Stimulated activated CD4-positive, alpha-beta T cell treated with anti-CD3 and anti-CD28 coated beads, Interleukin-15, amount 100 ng/mL, for 48 hours (primary cell): ENCODE measurements at regions not wholly inside any gene's neighbourhood (a gene's known extent, or its start where the extent isn't known, plus 50 kb on each side); places are given as distances from the start of the nearest gene placed in this dataset.
"Not testable (repeated sequence)": the region's sequence is repeated elsewhere in the genome, so short reads cannot be mapped to it uniquely, and the experiment has no call there.

Source experiments
- DNase-seq, 2 donors: peaks; one replicate each; pipeline ENCODE4 v3.0.0-alpha.2; 2020; ENCODE audit warnings: low read depth in 2 of 2

DNA sequence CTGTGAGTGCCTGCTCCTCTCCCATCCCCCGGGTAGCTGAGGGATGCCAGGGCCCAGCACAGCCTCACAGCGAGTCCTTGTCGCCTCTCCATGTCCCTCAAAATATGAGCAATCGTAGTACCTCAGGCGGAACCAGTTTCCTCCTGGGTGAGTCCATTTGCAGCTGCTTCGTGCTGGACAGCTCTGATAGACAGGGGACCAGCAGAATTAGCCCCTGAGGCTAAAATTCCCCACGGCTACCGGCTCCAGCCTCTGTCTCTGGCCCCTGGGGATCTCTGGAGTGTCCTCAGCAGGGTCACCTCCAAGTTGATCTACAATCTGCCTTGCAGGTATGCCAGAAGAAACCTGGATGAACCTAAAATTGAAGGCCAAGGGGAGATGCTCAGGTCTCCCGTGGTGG is 115.8 kb upstream of the FBXL7 start:
- no peak for DNase-seq

DNA sequence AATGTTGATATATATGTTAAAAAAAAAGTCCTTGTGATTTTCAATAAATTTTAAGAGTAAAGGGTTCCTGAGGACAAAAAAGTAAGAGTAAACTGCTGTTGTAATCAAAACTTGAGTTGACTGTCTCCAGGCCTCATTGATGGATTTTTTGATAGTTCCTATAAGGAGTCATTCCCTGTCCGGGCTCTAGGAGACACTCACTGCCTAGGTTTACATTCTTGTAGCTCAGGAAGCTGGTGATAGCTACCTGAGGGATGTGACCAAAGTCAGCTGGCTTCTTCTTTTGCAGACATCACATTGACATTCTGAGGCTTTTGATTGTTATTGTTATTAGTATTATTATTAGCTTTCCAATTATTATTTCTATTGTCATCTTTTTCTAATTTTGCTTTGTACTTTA is 116.5 kb upstream of the FBXL7 start:
- DNase-seq, result no peak

DNA sequence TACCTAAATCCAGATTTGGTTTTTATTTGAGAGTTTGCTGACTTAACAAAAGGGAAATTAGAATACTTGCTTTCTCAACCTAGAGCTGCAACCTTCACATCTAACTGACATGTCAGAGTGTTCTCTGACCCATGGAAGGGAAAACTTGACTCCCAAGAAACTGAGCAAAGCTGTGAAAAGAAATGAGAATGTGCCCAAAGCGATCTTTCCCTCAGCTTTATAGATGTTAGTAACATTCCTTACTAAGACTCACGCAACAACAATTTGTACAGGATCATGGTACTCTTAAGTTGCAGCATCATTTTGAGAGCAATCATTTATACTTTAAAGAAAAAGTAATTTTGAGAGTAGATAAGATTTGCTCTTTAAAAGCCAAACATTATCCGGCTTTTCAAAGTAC is 117.0 kb upstream of the FBXL7 start:
- DNase-seq, result no peak

DNA sequence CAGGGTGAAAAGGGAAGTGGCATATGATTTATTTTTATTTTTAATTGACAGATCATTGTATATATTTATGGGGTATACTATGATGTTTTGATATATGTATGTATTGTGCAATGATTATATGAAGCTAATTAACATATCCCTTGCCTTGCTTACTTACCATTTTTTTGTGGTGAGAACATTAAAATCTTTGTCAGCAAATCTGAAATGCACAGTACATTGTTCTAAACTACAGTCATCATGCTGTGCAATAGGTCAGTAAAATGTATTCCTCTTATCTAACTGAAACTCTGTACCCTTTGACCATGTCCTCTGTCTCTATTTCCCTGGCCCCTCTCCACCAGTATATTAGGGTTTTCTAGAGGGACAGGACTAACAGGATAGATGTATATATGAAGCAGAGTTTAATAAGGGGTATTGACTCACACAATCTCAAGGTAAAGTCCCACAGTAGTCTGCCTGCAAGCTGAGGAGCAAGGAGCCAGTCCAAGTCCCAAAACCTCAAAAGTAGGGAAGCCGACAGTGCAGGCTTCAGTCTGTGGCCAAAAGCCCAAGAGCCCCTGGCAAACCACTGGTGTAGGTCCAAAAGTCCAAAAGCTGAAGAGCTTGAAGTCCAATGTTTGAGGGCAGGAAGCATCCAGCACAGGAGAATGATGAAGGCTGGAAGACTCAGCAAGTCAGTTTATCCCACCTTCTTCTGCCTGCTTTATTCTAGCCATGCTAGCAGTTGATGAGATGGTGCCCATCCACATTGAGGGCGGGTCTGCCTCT is 122.2 kb upstream of the FBXL7 start:
- DNase-seq, result no peak

DNA sequence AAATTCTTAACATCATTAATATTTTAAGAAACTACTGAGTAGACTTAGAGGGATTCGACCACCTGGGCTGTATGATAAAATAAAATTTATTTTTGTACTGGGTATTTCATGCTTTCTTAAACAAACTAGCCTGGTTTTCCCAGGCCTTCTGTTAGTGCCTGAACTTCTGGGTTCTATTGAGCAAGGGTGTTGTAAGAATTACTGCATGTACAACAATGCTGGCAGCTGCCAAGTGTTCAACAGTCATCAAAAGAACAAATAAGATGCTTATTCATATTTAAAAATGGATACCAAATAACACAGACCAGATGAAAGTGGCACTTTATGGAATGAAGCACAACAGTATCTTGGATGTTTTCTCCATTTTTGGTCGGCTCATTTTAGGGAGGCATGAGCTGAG is 123.2 kb upstream of the FBXL7 start:
- DNase-seq, result no peak

DNA sequence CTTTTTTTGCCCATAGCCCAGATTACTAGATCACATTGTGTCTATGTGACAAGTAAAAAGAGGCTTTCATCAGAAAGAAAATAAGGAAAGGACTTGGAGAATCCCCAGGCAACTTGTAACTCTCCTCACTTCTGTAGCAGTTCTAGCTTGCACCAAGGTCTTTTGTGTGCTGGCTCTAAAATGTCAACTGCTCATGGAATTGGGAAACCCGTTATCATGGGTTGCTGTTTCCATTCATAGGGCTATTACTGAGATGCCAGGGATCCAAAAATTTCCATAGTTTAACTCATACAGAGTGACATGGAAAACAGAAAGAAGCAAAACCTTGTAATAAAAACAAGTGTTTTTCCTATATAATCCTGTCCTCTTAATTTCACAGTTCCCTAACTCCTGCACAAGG is 123.9 kb upstream of the FBXL7 start:
- DNase-seq, result no peak

DNA sequence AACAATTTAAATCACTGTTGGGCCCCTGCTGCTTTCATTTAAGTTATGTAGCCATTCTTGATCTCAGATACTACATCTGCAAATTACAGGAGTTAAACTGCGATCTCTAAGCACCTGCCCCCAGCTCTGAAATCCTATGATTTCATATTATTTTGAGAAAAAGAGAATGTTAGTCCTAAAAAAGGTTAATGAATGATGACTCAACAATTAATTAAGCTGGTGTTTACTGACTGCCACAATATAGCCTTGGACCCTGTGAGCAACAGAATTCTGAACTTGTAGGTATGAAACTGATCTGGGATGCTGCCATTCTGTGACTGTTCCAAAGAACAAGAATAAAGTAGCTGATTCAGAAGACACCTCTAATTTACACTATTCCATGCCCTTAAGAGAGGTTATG is 124.4 kb upstream of the FBXL7 start:
- no peak for DNase-seq

DNA sequence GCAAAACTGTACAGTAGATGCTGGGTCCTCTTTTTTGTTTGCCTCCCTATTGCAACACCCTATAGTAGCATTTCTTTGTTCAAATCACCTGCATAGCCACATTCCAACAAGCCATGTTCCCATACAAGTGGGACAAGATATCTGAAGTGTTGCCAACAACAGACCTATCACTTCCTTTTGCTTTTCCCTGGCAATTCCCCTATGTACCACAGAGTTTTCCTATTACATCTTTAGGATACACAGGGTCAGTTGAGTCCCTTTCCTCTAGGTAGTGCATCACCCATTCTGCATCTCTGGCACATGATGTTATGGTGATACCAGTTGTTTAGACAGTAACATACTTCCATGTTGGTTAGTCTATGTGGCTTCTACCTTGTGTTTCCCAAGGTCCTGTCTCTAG is 125.1 kb upstream of the FBXL7 start:
- DNase-seq, result no peak

DNA sequence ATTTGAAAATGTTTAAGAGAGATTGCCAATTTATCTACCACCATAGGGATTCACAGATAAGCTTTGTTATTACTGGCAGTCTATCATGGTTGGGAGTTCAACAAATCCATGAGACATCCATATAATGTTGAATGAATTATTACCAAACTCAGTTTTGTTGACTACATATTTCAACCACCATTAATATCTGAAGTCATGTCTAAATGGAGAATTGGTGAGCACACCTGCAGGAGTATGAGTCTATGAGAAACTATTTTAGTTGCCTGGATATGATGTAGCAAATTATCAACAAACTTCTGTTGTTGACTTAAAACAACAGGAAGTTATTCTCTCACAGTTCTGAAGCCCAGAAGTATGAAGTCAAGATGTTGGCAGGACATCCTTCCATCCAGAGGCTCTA is 126.8 kb upstream of the FBXL7 start:
- no peak for DNase-seq

DNA sequence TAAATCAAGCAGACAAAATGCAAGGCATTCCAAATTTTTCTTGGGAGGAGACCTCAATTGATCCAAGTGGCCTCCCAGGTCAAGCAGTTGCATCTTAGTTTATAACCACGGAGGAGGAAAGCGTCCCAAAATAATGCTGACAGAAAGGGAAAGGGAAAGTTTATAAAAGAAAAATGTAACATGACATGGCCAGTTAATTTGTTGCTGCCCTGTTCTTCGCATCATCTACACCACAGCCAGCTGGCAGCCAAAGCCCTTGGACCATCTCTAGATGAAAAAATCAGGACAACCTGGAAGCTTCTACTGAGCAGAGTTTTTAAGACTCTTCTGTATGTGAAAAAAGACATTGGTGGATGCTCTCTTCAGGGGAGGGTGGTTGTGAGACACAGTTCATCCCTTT is 128.8 kb upstream of the FBXL7 start:
- no peak for DNase-seq

DNA sequence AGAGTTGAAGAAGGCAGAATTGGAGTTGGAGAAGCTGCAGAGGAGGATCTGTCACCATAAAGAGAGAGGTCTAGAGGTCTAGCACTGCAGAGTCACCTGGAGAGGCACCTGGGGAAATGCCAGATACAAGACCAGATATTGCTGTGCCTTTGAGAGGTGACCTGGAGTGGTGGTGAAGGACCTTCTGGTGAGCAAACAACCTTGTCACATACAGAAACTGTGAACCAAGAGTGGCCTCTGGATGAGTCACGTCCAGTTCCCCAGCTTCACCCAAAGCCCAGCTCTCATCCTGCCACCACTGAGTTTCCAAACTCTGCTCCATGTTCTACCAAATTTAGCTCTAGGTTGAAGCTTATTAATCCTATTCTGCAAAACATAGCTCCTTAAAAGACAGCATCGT is 131.1 kb upstream of the FBXL7 start:
- no peak for DNase-seq

DNA sequence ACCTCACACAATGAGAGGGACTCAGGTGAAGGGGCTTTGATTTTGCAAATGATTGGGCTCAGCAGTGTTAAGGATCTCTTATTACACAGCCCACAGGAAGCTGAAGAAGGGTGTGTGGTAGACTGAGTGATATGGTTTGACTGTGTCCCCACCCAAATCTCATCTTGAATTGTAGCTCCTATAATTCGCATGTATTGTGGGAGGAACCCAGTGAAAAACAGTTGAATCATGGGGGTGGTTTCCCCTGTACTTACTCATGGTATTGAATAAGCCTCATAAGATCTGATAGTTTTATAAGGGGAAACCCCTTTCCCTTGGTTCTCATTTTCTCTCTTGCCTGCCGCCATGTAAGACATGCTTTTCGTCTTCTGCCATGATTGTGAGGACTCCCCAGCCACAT is 132.5 kb upstream of the FBXL7 start:
- DNase-seq, result no peak

DNA sequence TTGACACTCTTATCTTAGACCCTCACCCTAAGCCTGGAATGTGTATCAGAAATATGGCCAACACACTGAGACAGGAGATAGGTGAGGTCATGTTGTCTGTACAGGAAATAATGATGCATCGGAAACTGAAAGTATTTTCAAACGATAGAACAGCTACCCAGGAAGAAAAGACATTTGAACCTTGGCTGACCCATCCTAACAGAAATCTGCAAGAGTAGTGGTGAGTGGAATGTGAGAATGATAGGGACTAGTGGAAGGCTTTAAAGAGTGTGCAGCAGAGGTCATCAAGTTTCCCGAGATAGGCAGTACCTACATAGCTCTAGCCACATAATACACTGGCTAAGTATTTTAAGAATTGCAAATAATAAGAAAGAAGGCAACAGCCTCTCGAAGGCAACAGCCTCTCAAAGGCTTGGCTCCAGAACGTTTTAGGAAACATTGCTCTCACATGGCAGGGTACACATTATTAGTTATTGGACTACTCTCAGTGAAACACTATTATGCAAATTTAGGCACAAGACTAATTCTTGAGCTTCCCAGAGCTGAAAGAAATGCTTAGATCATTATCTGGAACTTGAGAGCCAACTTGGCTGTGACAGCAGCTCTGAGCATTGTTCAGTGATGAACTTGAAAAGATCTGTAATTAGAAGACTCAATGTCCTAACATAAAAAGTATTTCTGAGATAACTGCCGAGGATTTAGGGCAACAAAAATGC is 133.1 kb upstream of the FBXL7 start:
- DNase-seq, result no peak

DNA sequence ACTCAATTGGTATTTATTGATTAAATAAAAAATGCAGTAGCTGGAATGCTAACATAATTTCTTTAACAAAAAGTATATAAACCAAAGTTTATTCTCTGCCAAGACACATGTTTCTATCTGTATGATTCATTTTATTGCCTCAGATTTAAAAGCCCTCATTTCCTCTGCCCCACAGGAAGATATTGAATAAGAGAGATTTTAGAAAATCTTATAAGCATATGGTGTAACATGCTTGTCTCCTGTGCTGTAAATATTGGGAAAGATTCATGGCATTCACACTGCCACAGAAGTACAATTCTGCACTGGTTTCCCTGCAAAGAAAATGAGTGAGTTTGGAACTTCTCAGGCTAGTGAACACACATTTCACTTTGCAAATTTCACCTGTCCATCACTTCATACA is 134.9 kb upstream of the FBXL7 start:
- no peak for DNase-seq

DNA sequence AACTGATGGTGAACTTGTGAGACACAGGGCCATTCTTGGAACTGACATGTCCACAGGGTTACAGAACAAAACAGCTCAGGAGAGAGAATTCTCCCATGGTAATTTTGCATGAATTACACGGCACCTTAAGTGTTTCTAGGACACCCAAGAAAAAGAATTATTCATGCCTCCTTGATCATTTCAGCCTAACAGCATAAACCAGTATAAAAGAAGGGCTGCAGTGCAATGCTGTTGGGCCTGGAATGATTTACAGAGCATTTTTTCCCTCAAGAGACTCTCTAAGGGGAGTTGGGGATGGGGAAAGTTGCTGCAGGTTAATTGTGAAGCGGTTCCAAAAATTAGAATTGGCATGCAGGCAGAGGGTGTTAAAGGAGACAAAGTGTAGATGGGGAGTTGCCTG is 136.4 kb upstream of the FBXL7 start:
- DNase-seq, result no peak

DNA sequence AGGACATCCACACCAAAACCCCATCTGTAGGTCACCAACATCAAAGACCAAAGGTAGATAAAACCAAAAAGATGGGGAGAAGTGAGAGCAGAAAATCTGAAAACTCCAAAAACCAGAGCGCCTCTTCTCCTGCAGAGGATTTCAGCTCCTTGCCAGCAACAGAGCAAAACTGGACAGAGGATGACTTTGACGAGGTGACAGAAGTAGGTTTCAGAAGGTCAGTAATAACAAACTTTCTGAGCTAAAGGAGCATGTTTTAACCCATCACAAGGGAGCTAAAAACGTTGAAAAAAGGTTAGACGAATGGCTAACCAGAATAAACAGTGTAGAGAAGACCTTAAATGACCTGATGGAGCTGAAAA is 142.9 kb upstream of the FBXL7 start:
- DNase-seq, result not testable (repeated sequence)

DNA sequence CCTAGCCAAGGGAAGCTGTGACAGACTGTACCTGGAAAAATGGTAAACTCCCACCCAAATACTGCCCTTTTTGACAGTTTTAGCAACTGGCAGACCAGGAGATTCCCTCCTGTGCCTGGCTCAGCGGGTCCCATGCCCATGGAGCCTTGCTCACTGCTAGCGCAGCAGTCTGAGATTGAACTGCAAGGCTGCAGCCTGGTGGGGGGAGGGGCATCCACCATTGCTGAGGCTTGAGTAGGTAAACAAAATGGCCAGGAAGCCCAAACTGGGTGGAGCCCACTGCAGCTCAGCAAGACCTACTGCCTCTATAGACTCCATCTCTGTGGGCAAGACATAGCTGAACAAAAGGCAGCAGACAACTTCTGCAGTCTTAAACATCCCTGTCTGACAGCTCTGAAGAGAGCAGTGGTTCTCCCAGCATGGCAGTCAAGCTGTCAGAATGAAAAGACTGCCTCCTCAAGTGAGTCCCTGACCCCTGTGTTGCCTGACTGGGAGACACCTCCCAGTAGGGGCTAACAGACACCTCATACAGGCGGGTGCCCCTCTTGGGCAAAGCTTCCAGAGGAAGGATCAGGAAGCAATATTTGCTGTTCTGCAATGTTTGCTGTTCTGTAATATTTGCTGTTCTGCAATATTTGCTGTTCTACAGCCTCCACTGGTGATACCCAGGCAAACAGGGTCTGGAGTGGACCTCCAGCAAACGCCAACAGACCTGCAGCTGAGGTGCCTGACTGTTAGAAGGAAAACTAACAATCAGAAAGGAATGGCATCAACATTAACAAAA is 143.5 kb upstream of the FBXL7 start:
- DNase-seq, result not testable (repeated sequence)

DNA sequence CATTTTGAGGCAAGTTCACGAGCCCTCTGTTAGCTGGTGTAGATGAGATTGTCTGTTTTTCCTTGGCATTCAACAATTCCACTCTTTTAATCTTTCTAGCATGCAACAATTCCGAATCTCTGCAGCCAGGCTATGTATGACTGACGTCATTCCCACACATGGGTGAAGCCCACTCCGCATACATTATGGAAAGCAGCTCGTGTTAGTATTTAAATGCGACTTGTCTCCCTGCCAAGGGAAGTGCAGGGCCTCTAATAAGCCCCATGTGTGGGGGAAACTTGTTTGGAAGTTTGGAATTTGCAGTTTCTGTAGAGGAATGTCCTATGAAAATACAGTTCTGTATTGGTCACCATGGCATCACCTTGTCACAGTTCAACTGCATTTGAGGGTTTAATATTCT is 146.0 kb upstream of the FBXL7 start:
- no peak for DNase-seq

DNA sequence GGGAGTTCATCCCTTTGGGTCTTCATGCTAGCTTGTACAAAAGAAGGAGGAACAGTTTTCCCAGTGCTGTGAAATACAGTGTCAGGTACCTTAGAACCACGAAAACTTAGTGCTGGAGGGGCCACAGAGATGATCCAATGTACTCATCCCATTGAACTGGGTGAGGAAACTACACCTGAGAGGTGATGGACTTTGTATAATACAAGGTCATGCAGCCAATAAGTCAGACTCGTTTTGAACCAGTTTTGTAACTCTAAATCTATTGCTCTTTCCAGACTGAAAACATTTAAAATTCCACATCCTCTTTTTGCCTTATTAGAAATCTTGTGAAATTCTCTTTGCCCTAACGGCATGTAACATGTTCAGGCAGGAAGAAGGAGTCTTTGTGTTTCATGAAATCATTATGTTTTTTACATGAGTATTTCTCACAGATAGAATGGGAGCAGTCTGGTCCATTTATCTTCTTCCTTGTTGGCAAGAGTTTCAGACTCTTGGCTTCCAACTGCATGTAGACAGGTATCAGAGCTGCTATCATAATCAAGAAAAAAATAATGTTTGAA is 146.8 kb upstream of the FBXL7 start:
- DNase-seq, result no peak

DNA sequence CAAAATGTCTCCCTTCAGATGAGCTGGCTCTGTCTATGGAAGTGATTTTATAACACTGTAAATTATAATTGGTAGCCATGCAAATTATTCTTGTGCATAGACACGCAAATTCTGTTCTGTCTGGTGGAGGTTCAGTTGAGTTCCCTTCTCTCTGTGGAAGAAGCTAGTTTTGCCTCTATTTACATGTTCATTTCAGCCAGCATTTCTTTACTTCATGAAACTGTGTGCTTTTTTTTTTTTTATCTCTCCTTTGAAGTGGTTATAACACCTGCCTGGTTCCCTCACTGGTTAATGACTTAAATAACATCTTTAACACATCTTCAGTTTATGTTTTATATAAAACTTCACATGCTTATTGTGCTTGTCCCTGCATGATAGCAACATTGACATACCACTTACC is 149.4 kb upstream of the FBXL7 start:
- DNase-seq, result no peak

DNA sequence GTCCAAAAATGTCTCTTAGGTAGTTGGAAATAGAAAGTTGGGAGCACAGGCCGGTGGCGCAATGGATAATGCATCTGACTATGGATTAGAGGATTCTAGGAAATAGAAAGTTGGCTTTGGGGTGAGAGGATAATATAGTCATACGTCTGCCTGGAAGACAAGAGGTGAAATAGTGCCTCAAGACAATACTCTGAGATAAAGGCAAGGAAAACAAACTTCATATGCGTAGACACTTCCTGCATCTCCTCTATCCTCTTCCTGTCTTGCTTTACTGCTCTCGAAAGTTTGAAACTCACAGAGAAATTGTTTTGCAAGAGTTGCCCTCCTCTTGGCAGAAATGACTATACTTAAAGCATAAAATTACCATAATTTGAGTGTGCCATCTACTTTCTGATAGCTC is 153.2 kb upstream of the FBXL7 start:
- DNase-seq, result no peak

DNA sequence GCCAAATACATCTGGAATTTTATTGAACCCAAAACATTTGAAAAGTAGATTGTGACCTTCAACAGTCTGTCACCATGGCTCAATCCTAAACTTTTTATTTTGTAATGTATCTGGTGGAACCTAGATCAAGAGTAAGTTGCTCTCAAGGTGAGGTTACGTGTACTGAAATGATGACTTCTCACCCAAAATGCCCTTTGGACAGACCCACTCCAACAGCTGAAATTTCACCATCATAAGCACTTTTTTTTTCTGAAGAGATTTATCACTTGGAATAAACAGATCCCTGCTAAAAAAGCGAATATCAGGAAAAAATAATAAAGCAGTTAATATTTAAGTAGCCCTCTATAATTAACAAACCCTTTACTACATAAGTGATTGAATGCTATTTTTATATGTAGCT is 155.0 kb upstream of the FBXL7 start:
- no peak for DNase-seq

DNA sequence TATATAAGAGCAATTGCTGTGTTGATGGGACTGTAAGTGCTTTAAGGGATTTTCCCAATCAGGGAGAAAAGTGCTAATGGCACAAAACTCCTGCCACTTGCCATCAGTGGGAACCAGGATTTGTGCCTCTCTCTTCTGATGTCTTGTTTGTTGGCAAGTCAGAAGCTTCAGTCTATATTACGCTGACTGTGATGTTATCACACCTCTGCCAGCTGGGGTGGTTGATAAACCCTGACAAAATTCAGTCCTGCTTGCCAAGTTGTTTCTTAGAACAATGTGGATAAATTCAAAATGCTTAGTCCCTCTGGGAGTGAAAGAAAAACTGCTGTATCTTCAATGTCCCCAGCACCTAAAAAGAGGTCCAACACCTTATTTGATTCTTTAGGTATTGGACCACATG is 161.4 kb upstream of the FBXL7 start:
- no peak for DNase-seq
